CD14-positive monocyte (primary cell): ENCODE measurements at regions not wholly inside any gene's neighbourhood (a gene's known extent, or its start where the extent isn't known, plus 50 kb on each side); places are given as distances from the start of the nearest gene placed in this dataset.

Experiments used
- DNase-seq, 3 donors: peaks; one replicate each; pipeline ENCODE4 v3.0.0-alpha.2; 2011 to 2022
- H2AFZ ChIP-seq: 2 replicates; pipeline ENCODE4 v1.6.0; 2012; ENCODE audit warnings: mild to moderate bottlenecking, low read depth, low read length, inconsistent platforms; ENCODE audit not compliant: insufficient read depth, poor library complexity, severe bottlenecking
- H3K27ac ChIP-seq, 2 donors: 1 replicate in 1 of 2; 2 replicates in 1 of 2; pipeline ENCODE4 v1.5.1; 2012 to 2013; ENCODE audit warnings: low read length in 2 of 2, control low read depth in 1 of 2, inconsistent platforms in 1 of 2, low read depth in 1 of 2, mild to moderate bottlenecking in 1 of 2
- H3K27me3 ChIP-seq, 2 donors: one replicate each; pipeline versions ENCODE4 v1.6.0 to v1.6.1; 2011 to 2013; ENCODE audit warnings: low read length in 2 of 2; ENCODE audit not compliant: control insufficient read depth in 2 of 2, insufficient read depth in 2 of 2
- H3K36me3 ChIP-seq, 2 donors: replicated peaks in 1 of 2; 1 replicate in 1 of 2; 2 replicates in 1 of 2; pipeline versions ENCODE4 v1.5.1 to v1.6.1; 2012 to 2013; ENCODE audit warnings: low read length in 2 of 2, control low read depth in 1 of 2, inconsistent platforms in 1 of 2, mild to moderate bottlenecking in 1 of 2; ENCODE audit not compliant: insufficient read depth in 2 of 2, control insufficient read depth in 1 of 2
- H3K4me1 ChIP-seq, 2 donors: 1 replicate in 1 of 2; 2 replicates in 1 of 2; pipeline versions ENCODE4 v1.5.1 to v1.6.1; 2012 to 2013; ENCODE audit warnings: low read length in 2 of 2, control low read depth in 1 of 2, inconsistent platforms in 1 of 2, mild to moderate bottlenecking in 1 of 2, moderate library complexity in 1 of 2; ENCODE audit not compliant: insufficient read depth in 2 of 2, control insufficient read depth in 1 of 2
- H3K4me2 ChIP-seq: replicated peaks from 2 replicates; pipeline ENCODE3; 2012; ENCODE audit warnings: low read length, moderate library complexity, mild to moderate bottlenecking; ENCODE audit not compliant: poor library complexity, severe bottlenecking; ENCODE audit errors: extremely low read depth
- H3K4me3 ChIP-seq, 3 experiments: fragments of 200-600 bp in 1 of 3; sonication (generic) in 1 of 3; replicated peaks in 1 of 3; 1 replicate in 2 of 3; 2 replicates in 1 of 3; pipeline ENCODE4 v1.5.1; 2011 to 2013; ENCODE audit warnings: low read length in 3 of 3, mild to moderate bottlenecking in 3 of 3, control low read depth in 2 of 3, low read depth in 2 of 3, inconsistent platforms in 1 of 3, moderate library complexity in 1 of 3
- H3K79me2 ChIP-seq: 2 replicates; pipeline ENCODE4 v1.6.0; 2012; ENCODE audit warnings: mild to moderate bottlenecking, control low read depth, inconsistent platforms, low read length, moderate library complexity; ENCODE audit not compliant: insufficient read depth
- H3K9ac ChIP-seq: 2 replicates; pipeline ENCODE4 v1.6.0; 2017; ENCODE audit warnings: low read length, mild to moderate bottlenecking; ENCODE audit not compliant: insufficient read depth, poor library complexity, severe bottlenecking
- H3K9me3 ChIP-seq, 2 donors: replicated peaks in 1 of 2; 1 replicate in 1 of 2; 2 replicates in 1 of 2; pipeline versions ENCODE4 v1.5.1 to v1.6.1; 2012 to 2013; ENCODE audit warnings: low read length in 2 of 2, control low read depth in 1 of 2; ENCODE audit not compliant: control insufficient read depth in 1 of 2, insufficient read depth in 1 of 2
- H4K20me1 ChIP-seq: 2 replicates; pipeline ENCODE4 v1.6.0; 2012; ENCODE audit warnings: mild to moderate bottlenecking, low read length, control low read depth, moderate library complexity; ENCODE audit not compliant: insufficient read depth
- H3K27ac Mint-ChIP-seq, 7 donors: one replicate each; pipeline ENCODE4 v1.8.0; 2020; ENCODE audit warnings: mild to moderate bottlenecking in 7 of 7, mixed read lengths in 7 of 7, moderate library complexity in 6 of 7, inconsistent platforms in 2 of 7
- H3K27me3 Mint-ChIP-seq, 3 donors: one replicate each; pipeline ENCODE4 v1.8.0; 2021 to 2022; ENCODE audit warnings: low read depth in 3 of 3, mild to moderate bottlenecking in 3 of 3, mixed read lengths in 3 of 3, moderate library complexity in 3 of 3, inconsistent platforms in 1 of 3
- H3K36me3 Mint-ChIP-seq, 2 donors: one replicate each; pipeline ENCODE4 v1.8.0; 2020; ENCODE audit warnings: mixed read lengths in 2 of 2, inconsistent platforms in 1 of 2, mild to moderate bottlenecking in 1 of 2
- H3K4me1 Mint-ChIP-seq: one replicate; pipeline ENCODE4 v1.8.0; 2020; ENCODE audit warnings: mild to moderate bottlenecking, mixed read lengths
- H3K4me3 Mint-ChIP-seq, 2 donors: one replicate each; pipeline ENCODE4 v1.8.0; 2020; ENCODE audit warnings: mild to moderate bottlenecking in 2 of 2, mixed read lengths in 2 of 2, moderate library complexity in 1 of 2
- H3K9me3 Mint-ChIP-seq, 7 donors: one replicate each; pipeline ENCODE4 v1.8.0; 2020 to 2022; ENCODE audit warnings: mixed read lengths in 7 of 7, mild to moderate bottlenecking in 6 of 7, moderate library complexity in 6 of 7, inconsistent platforms in 2 of 7
- CTCF ChIP-seq: fragments of 200-600 bp; IDR thresholded peaks from one replicate; pipeline ENCODE4 v1.8.0; 2022; ENCODE audit warnings: antibody characterized with exemption, mild to moderate bottlenecking
- WGBS: methylation state at CpG from one replicate; pipeline ENCODE4 v1.1.5; 2013; ENCODE audit warnings: missing lambda C conversion rate; ENCODE audit not compliant: insufficient coverage; 5-methylcytosine and 5-hydroxymethylcytosine counted together
- intact Hi-C, 2 donors: fragments of 100-400 bp; cut with micrococcal nuclease; formaldehyde crosslinking; loops; one replicate each; pipeline versions ENCODE4 v1.15.0 to v1.15.1; 2023

- Histone ChIP-seq H3K36me3 (no peaks in the 10 kb centered on the region), H3K79me2 (no peaks in the 10 kb centered on the region), H3K9ac (no peak overlapping the region), H3K9me3 (no peaks in the 10 kb centered on the region), H3K27me3 (no peaks in the 10 kb centered on the region), H3K27ac (no peak overlapping the region), H3K4me2 (no peak overlapping the region), H3K4me3 (no peak overlapping the region), H4K20me1 (no peaks in the 10 kb centered on the region), H2AFZ (no peak overlapping the region), H3K4me1 (no peaks in the 10 kb centered on the region)
- no peak overlapping the region for H3K27ac Mint-ChIP-seq
- no peak overlapping the region for H3K4me3 Mint-ChIP-seq
- H3K36me3 Mint-ChIP-seq: no peaks in the 10 kb centered on the region
- intact Hi-C loops: no loop called here
- WGBS: 89% methylated on average over 2 of the region's 3 CpGs
- H3K4me1 Mint-ChIP-seq: no peaks in the 10 kb centered on the region
- H3K9me3 Mint-ChIP-seq: peaks cover 1 to 12% (median 4%) of the 10 kb centered on the region in 7 donors
- H3K27me3 Mint-ChIP-seq: peaks cover 0 to 2% (median 1%) of the 10 kb centered on the region in 3 donors
- TF ChIP-seq CTCF: no peak
- DNase-seq: no peak
Measured at GRCh38 chr13:111868716-111869115, 198.2 kb upstream of the SOX1 start.

- Histone ChIP-seq H3K4me3 (no peak overlapping the region), H2AFZ (no peak overlapping the region)
- TF ChIP-seq CTCF: no peak
Measured at GRCh38 chr13:111872475-111873150, 194.3 kb upstream of the SOX1 start.

More at GRCh38 chr13:111872475-111873150, 194.3 kb upstream of the SOX1 start:
- Mint-ChIP-seq H3K9me3 (peaks cover 7 to 21% (median 11%) of the 10 kb centered on the region in 7 donors), H3K36me3 (no peaks in the 10 kb centered on the region), H3K4me3 (no peak overlapping the region), H3K4me1 (no peaks in the 10 kb centered on the region), H3K27me3 (peaks cover 1 to 2% (median 2%) of the 10 kb centered on the region in 3 donors), H3K27ac (no peak overlapping the region)
- intact Hi-C loops: no loop called here
- no peak overlapping the region for H3K9ac ChIP-seq
- no peaks in the 10 kb centered on the region for H3K27me3 ChIP-seq
- H3K4me2 ChIP-seq: no peak overlapping the region
- no peaks in the 10 kb centered on the region for H4K20me1 ChIP-seq
- no peaks in the 10 kb centered on the region for H3K79me2 ChIP-seq
- 87% methylated on average over 9 of the region's 12 CpGs for WGBS
- peaks cover 0 to 6% of the 10 kb centered on the region in 2 donors for H3K9me3 ChIP-seq
- H3K27ac ChIP-seq: no peak overlapping the region
- H3K4me1 ChIP-seq: no peaks in the 10 kb centered on the region
- DNase-seq: no peak
- no peaks in the 10 kb centered on the region for H3K36me3 ChIP-seq
